Neuronal stem cell (in vitro differentiated cells): ENCODE measurements at regions not wholly inside any gene's neighbourhood (a gene's known extent, or its start where the extent isn't known, plus 50 kb on each side); places are given as distances from the start of the nearest gene placed in this dataset.

Source experiments
- DNase-seq: peaks from one replicate; pipeline ENCODE4 v3.0.0-alpha.2; 2013; ENCODE audit warnings: low spot score
- H2AFZ ChIP-seq: one replicate; pipeline ENCODE4 v1.6.1; 2013; ENCODE audit warnings: mild to moderate bottlenecking, low read length, inconsistent platforms
- H2AK5ac ChIP-seq: 2 replicates; pipeline ENCODE4 v1.6.1; 2013; ENCODE audit warnings: low read depth, mild to moderate bottlenecking, inconsistent platforms, low read length, moderate library complexity, mixed read lengths
- H2BK120ac ChIP-seq: 2 replicates; pipeline ENCODE4 v1.6.1; 2013; ENCODE audit warnings: low read depth, mild to moderate bottlenecking, inconsistent platforms, low read length, moderate library complexity, mixed read lengths
- H2BK12ac ChIP-seq: one replicate; pipeline ENCODE4 v1.6.1; 2013; ENCODE audit warnings: low read length, inconsistent platforms
- H2BK15ac ChIP-seq: 2 replicates; pipeline ENCODE4 v1.6.1; 2013; ENCODE audit warnings: mild to moderate bottlenecking, low read length, inconsistent platforms, mixed read lengths
- H2BK5ac ChIP-seq: one replicate; pipeline ENCODE4 v1.6.1; 2013; ENCODE audit warnings: inconsistent platforms, mild to moderate bottlenecking, low read length, moderate library complexity
- H3K14ac ChIP-seq: one replicate; pipeline ENCODE4 v1.6.1; 2013; ENCODE audit warnings: low read length, inconsistent platforms
- H3K18ac ChIP-seq: 2 replicates; pipeline ENCODE4 v1.6.1; 2013; ENCODE audit warnings: low read length, inconsistent platforms
- H3K23ac ChIP-seq: 2 replicates; pipeline ENCODE4 v1.6.1; 2013; ENCODE audit warnings: low read depth, mild to moderate bottlenecking, mixed read lengths, low read length, inconsistent platforms; ENCODE audit not compliant: poor library complexity
- H3K27ac ChIP-seq: replicated peaks from 3 replicates; pipeline ENCODE4 v1.5.1; 2013; ENCODE audit warnings: low read length, inconsistent platforms
- H3K27me3 ChIP-seq, 3 experiments: 2 replicates each; pipeline ENCODE4 v1.6.1; 2013; ENCODE audit warnings: low read length in 3 of 3, mild to moderate bottlenecking in 2 of 3, inconsistent platforms in 1 of 3, low read depth in 1 of 3, mixed read lengths in 1 of 3, moderate library complexity in 1 of 3; ENCODE audit not compliant: control insufficient read depth in 3 of 3, insufficient read depth in 3 of 3
- H3K36me3 ChIP-seq, 2 donors: replicated peaks in 1 of 2; 2 replicates each; pipeline ENCODE4 v1.6.1; 2013; ENCODE audit warnings: low read length in 2 of 2; ENCODE audit not compliant: control insufficient read depth in 2 of 2, insufficient read depth in 2 of 2
- H3K4ac ChIP-seq: 2 replicates; pipeline ENCODE4 v1.6.1; 2013; ENCODE audit warnings: inconsistent platforms, mild to moderate bottlenecking, low read length, moderate library complexity
- H3K4me1 ChIP-seq, 2 donors: 1 replicate in 1 of 2; 2 replicates in 1 of 2; pipeline ENCODE4 v1.6.1; 2013; ENCODE audit warnings: low read length in 2 of 2, low read depth in 1 of 2; ENCODE audit not compliant: control insufficient read depth in 2 of 2, insufficient read depth in 1 of 2
- H3K4me2 ChIP-seq: one replicate; pipeline ENCODE4 v1.6.1; 2013; ENCODE audit warnings: mild to moderate bottlenecking, low read length, inconsistent platforms; ENCODE audit not compliant: insufficient read depth, poor library complexity, severe bottlenecking
- H3K4me3 ChIP-seq, 2 donors: 2 replicates each; pipeline ENCODE4 v1.5.1; 2013; ENCODE audit warnings: low read length in 2 of 2, mild to moderate bottlenecking in 2 of 2, inconsistent platforms in 1 of 2, moderate library complexity in 1 of 2
- H3K79me1 ChIP-seq: one replicate; pipeline ENCODE4 v1.6.1; 2013; ENCODE audit warnings: low read depth, mild to moderate bottlenecking, inconsistent platforms, low read length, moderate library complexity
- H3K9ac ChIP-seq: one replicate; pipeline ENCODE4 v1.6.1; 2013; ENCODE audit warnings: mild to moderate bottlenecking, low read depth, low read length, inconsistent platforms; ENCODE audit not compliant: poor library complexity
- H3K9me3 ChIP-seq, 2 donors: replicated peaks in 1 of 2; 2 replicates each; pipeline versions ENCODE3 to v1.6.1; 2013; ENCODE audit warnings: low read length in 2 of 2, mild to moderate bottlenecking in 2 of 2, inconsistent platforms in 1 of 2, low read depth in 1 of 2, mixed read lengths in 1 of 2, moderate library complexity in 1 of 2; ENCODE audit not compliant: control insufficient read depth in 2 of 2, insufficient read depth in 1 of 2
- H4K8ac ChIP-seq: one replicate; pipeline ENCODE4 v1.6.1; 2013; ENCODE audit warnings: low read depth, mild to moderate bottlenecking, inconsistent platforms, low read length, moderate library complexity
- H4K91ac ChIP-seq: one replicate; pipeline ENCODE4 v1.6.1; 2013; ENCODE audit warnings: low read length, low read depth, mild to moderate bottlenecking, inconsistent platforms; ENCODE audit not compliant: poor library complexity
- WGBS, 2 donors: extraction: QIAGEN DNeasy Blood & Tissue Kit; methylation state at CpG; one replicate each; pipeline ENCODE4 v1.1.7; 2013; ENCODE audit warnings: missing lambda C conversion rate in 2 of 2, mixed read lengths in 1 of 2; ENCODE audit not compliant: insufficient read length in 2 of 2, insufficient replicate concordance in 1 of 2; ENCODE audit errors: extremely low coverage in 2 of 2; 5-methylcytosine and 5-hydroxymethylcytosine counted together

DNA sequence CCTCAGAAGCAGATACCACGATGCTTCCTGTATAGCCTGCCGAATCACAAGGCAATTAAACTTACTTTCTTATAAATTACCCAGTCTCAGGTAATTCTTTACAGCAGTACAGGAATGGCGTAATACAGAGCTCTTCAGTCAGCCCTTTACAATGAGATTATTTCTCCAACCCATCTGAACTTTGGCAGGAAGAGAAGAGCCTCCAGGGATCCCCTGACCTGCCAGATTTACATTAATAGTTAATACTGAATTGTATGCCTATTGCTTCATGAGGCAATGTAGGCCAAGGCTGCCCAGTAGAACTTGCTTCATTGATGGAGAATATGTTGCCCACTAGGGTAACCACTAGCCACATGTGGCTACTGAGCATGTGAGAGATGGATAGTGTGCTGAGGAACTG is 608.7 kb downstream of the SH2D4B start:
- Histone ChIP-seq H2AK5ac (no peak overlapping the region), H2BK120ac (no peak overlapping the region), H3K4ac (no peak overlapping the region), H2BK15ac (no peak overlapping the region), H3K36me3 (no peaks in the 10 kb centered on the region), H4K8ac (no peak overlapping the region), H3K4me3 (no peak overlapping the region), H3K4me1 (no peaks in the 10 kb centered on the region), H3K27me3 (no peaks in the 10 kb centered on the region), H3K18ac (no peak overlapping the region), H3K4me2 (no peak overlapping the region), H3K79me1 (no peaks in the 10 kb centered on the region), H3K23ac (no peak overlapping the region), H3K27ac (no peak overlapping the region), H2AFZ (no peak overlapping the region), H4K91ac (no peak overlapping the region), H3K9me3 (no peaks in the 10 kb centered on the region), H2BK12ac (no peak overlapping the region), H3K9ac (no peak overlapping the region), H3K14ac (no peak overlapping the region), H2BK5ac (no peak overlapping the region)
- WGBS, 2 donors, result no CpG with 5 or more reads among the region's 3 CpGs
- no peak for DNase-seq

GRCh38 chr10:81152656-81153055 is 615.0 kb downstream of the SH2D4B start:
- Histone ChIP-seq H3K9me3 (no peaks in the 10 kb centered on the region), H2AK5ac (no peak overlapping the region), H3K18ac (no peak overlapping the region), H3K4me2 (no peak overlapping the region), H2BK5ac (no peak overlapping the region), H3K4ac (no peak overlapping the region), H3K79me1 (no peaks in the 10 kb centered on the region), H3K27me3 (no peaks in the 10 kb centered on the region), H2BK120ac (no peak overlapping the region), H2AFZ (no peak overlapping the region), H2BK15ac (no peak overlapping the region), H4K91ac (no peak overlapping the region), H3K4me1 (no peaks in the 10 kb centered on the region), H2BK12ac (no peak overlapping the region), H4K8ac (no peak overlapping the region), H3K36me3 (no peaks in the 10 kb centered on the region), H3K14ac (no peak overlapping the region), H3K23ac (no peak overlapping the region), H3K4me3 (no peak overlapping the region), H3K9ac (no peak overlapping the region), H3K27ac (no peak overlapping the region)
- no peak for DNase-seq

GRCh38 chr10:81157681-81158080 is 620.0 kb downstream of the SH2D4B start:
- Histone ChIP-seq H2BK120ac (no peak overlapping the region), H3K18ac (no peak overlapping the region), H3K4me1 (no peaks in the 10 kb centered on the region), H3K27me3 (no peaks in the 10 kb centered on the region), H3K4me2 (no peak overlapping the region), H2BK5ac (no peak overlapping the region), H3K27ac (no peak overlapping the region), H4K8ac (no peak overlapping the region), H3K23ac (no peak overlapping the region), H3K4me3 (no peak overlapping the region), H3K14ac (no peak overlapping the region), H4K91ac (no peak overlapping the region), H3K79me1 (no peaks in the 10 kb centered on the region), H3K4ac (no peak overlapping the region), H2AFZ (no peak overlapping the region), H3K9ac (no peak overlapping the region), H2BK12ac (no peak overlapping the region), H2BK15ac (no peak overlapping the region), H3K9me3 (no peaks in the 10 kb centered on the region), H3K36me3 (no peaks in the 10 kb centered on the region), H2AK5ac (no peak overlapping the region)
- DNase-seq, result no peak

DNA sequence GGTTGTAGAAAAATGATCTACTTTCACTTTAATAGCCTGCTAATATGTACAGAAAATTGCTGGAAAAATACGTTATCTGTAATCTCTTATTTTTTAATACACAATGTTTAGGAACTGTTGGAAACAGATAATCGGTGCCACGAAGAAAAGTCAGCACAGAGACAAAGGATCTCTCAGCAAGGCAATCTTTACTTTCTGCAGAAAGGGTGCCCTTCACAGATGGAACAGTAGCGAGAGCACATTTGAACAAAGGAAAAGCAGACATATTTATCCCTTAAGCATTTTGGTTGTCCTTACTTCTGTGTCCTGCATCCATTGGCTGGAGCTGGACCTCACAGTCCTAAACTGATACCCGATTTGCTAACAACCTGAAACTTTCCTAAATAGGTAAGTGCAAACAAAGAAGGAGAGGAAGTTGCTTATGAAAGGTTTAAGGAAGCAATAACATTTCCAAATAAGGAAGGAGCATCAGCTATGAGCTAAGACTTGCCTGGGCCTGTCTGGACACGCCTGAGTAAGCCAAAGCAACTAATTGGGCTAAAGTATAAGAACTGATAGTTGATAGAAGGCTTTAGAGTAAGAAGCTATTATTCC is 640.0 kb downstream of the SH2D4B start:
- H3K9me3 ChIP-seq, result peaks cover 0 to 3% of the 10 kb centered on the region in 2 donors

More for the DNA sequence above, 640.0 kb downstream of the SH2D4B start:
- no peak for DNase-seq
- H3K79me1 ChIP-seq, result no peaks in the 10 kb centered on the region
- H3K27ac ChIP-seq, result no peak overlapping the region
- no peak overlapping the region for H2BK12ac ChIP-seq
- no peak overlapping the region for H2BK120ac ChIP-seq
- H3K36me3 ChIP-seq, result no peaks in the 10 kb centered on the region
- H3K18ac ChIP-seq, result no peak overlapping the region
- H3K27me3 ChIP-seq, result no peaks in the 10 kb centered on the region
- H4K8ac ChIP-seq, result no peak overlapping the region
- H2BK15ac ChIP-seq, result no peak overlapping the region
- no peak overlapping the region for H3K4me3 ChIP-seq
- H4K91ac ChIP-seq, result no peak overlapping the region
- H3K23ac ChIP-seq, result no peak overlapping the region
- H3K9ac ChIP-seq, result no peak overlapping the region
- H2BK5ac ChIP-seq, result no peak overlapping the region
- H3K14ac ChIP-seq, result no peak overlapping the region
- no peak overlapping the region for H2AK5ac ChIP-seq
- WGBS, 2 donors, result no CpG with 5 or more reads among the region's 6 CpGs
- no peak overlapping the region for H3K4me2 ChIP-seq
- no peaks in the 10 kb centered on the region for H3K4me1 ChIP-seq
- no peak overlapping the region for H2AFZ ChIP-seq
- no peak overlapping the region for H3K4ac ChIP-seq
